H9 (cell line): ENCODE measurements at regions not wholly inside any gene's neighbourhood (a gene's known extent, or its start where the extent isn't known, plus 50 kb on each side); places are given as distances from the start of the nearest gene placed in this dataset.

Experiments used
- DNase-seq: peaks from one replicate; pipeline ENCODE4 v3.0.0-alpha.2; 2017
- H2AFZ ChIP-seq: one replicate; pipeline ENCODE4 v1.6.1; 2013; ENCODE audit warnings: mild to moderate bottlenecking, low read length, control low read depth, moderate library complexity
- H2AK5ac ChIP-seq: 2 replicates; pipeline ENCODE4 v1.6.1; 2013; ENCODE audit warnings: low read length, control low read depth, mixed read lengths; ENCODE audit not compliant: insufficient read length
- H2BK120ac ChIP-seq: one replicate; pipeline ENCODE4 v1.6.1; 2013; ENCODE audit warnings: low read depth, mild to moderate bottlenecking, low read length, control low read depth, inconsistent platforms; ENCODE audit not compliant: poor library complexity, severe bottlenecking
- H2BK12ac ChIP-seq: 2 replicates; pipeline ENCODE4 v1.6.1; 2013; ENCODE audit warnings: low read length, control low read depth, mixed read lengths, low read depth; ENCODE audit not compliant: insufficient read length
- H2BK15ac ChIP-seq: 2 replicates; pipeline ENCODE4 v1.6.1; 2013; ENCODE audit warnings: low read depth, low read length, control low read depth
- H2BK20ac ChIP-seq: one replicate; pipeline ENCODE4 v1.6.1; 2013; ENCODE audit warnings: low read depth, mild to moderate bottlenecking, low read length, control low read depth, inconsistent platforms; ENCODE audit not compliant: poor library complexity, severe bottlenecking
- H2BK5ac ChIP-seq: 2 replicates; pipeline ENCODE4 v1.6.1; 2013; ENCODE audit warnings: low read length, control low read depth, mixed read lengths; ENCODE audit not compliant: insufficient read length
- H3K14ac ChIP-seq: 2 replicates; pipeline ENCODE4 v1.6.1; 2013; ENCODE audit warnings: low read length, control low read depth; ENCODE audit not compliant: insufficient read depth
- H3K18ac ChIP-seq: 2 replicates; pipeline ENCODE4 v1.6.1; 2013; ENCODE audit warnings: low read depth, mild to moderate bottlenecking, mixed read lengths, low read length, control low read depth; ENCODE audit not compliant: insufficient read length
- H3K23ac ChIP-seq: 2 replicates; pipeline ENCODE4 v1.6.1; 2013; ENCODE audit warnings: low read length, control low read depth, mixed read lengths, low read depth; ENCODE audit not compliant: insufficient read length
- H3K23me2 ChIP-seq: 2 replicates; pipeline ENCODE4 v1.6.1; 2013; ENCODE audit warnings: low read depth, mild to moderate bottlenecking, mixed read lengths, low read length, control low read depth; ENCODE audit not compliant: insufficient read length, poor library complexity, severe bottlenecking
- H3K27ac ChIP-seq: 2 replicates; pipeline ENCODE4 v1.5.1; 2013; ENCODE audit warnings: low read length, control low read depth, mixed read lengths, low read depth; ENCODE audit not compliant: insufficient read length
- H3K27me3 ChIP-seq: 2 replicates; pipeline ENCODE4 v1.6.1; 2013; ENCODE audit warnings: low read length, control low read depth, inconsistent platforms; ENCODE audit not compliant: insufficient read depth
- H3K4ac ChIP-seq: 2 replicates; pipeline ENCODE4 v1.6.1; 2013; ENCODE audit warnings: low read depth, mild to moderate bottlenecking, control low read depth, inconsistent platforms, low read length, moderate library complexity
- H3K4me1 ChIP-seq: 2 replicates; pipeline ENCODE4 v1.6.1; 2013; ENCODE audit warnings: low read length, control low read depth, inconsistent platforms; ENCODE audit not compliant: insufficient read depth
- H3K4me2 ChIP-seq: 2 replicates; pipeline ENCODE4 v1.6.1; 2013; ENCODE audit warnings: low read length, control low read depth, mixed read lengths; ENCODE audit not compliant: insufficient read length, insufficient read depth
- H3K56ac ChIP-seq: 2 replicates; pipeline ENCODE4 v1.6.1; 2013; ENCODE audit warnings: low read depth, mild to moderate bottlenecking, mixed read lengths, low read length, control low read depth; ENCODE audit not compliant: insufficient read length
- H3K79me1 ChIP-seq: 2 replicates; pipeline ENCODE4 v1.6.1; 2013; ENCODE audit warnings: low read depth, mild to moderate bottlenecking, moderate library complexity, low read length, control low read depth, inconsistent platforms; ENCODE audit not compliant: insufficient read depth, poor library complexity, severe bottlenecking
- H3K79me2 ChIP-seq: 2 replicates; pipeline ENCODE4 v1.6.1; 2013; ENCODE audit warnings: low read length, control low read depth, inconsistent platforms; ENCODE audit not compliant: insufficient read depth
- H3K9ac ChIP-seq: 2 replicates; pipeline ENCODE4 v1.6.1; 2013; ENCODE audit warnings: low read length, control low read depth, mixed read lengths; ENCODE audit not compliant: insufficient read length; ENCODE audit errors: extremely low read depth
- H3K9me3 ChIP-seq: one replicate; pipeline ENCODE4 v1.6.1; 2013; ENCODE audit warnings: low read depth, low read length, inconsistent platforms; ENCODE audit not compliant: control insufficient read depth
- H3T11ph ChIP-seq: one replicate; pipeline ENCODE4 v1.6.1; 2013; ENCODE audit warnings: mild to moderate bottlenecking, low read length, control low read depth, inconsistent platforms
- H4K20me1 ChIP-seq: one replicate; pipeline ENCODE4 v1.6.1; 2013; ENCODE audit not compliant: control insufficient read depth, insufficient read length, insufficient read depth
- H4K5ac ChIP-seq: 2 replicates; pipeline ENCODE4 v1.6.1; 2013; ENCODE audit warnings: low read depth, mild to moderate bottlenecking, mixed read lengths, low read length, control low read depth; ENCODE audit not compliant: insufficient read length
- H4K8ac ChIP-seq: replicated peaks from 2 replicates; pipeline ENCODE4 v1.6.1; 2013; ENCODE audit warnings: low read length, control low read depth, mixed read lengths, low read depth; ENCODE audit not compliant: insufficient read length
- H4K91ac ChIP-seq: 2 replicates; pipeline ENCODE4 v1.6.1; 2013; ENCODE audit warnings: low read depth, mild to moderate bottlenecking, moderate library complexity, mixed read lengths, low read length, control low read depth; ENCODE audit not compliant: insufficient read length
- H3K27ac Mint-ChIP-seq, 3 experiments: 2 replicates in 2 of 3; 3 replicates in 1 of 3; pipeline ENCODE4 v1.8.0; 2020 to 2021; ENCODE audit warnings: mixed read lengths in 3 of 3, mild to moderate bottlenecking in 1 of 3, moderate library complexity in 1 of 3
- H3K27me3 Mint-ChIP-seq: 2 replicates; pipeline ENCODE4 v1.8.0; 2021; ENCODE audit warnings: low read depth, mild to moderate bottlenecking, moderate library complexity, mixed read lengths
- H3K36me3 Mint-ChIP-seq, 3 experiments: 2 replicates in 2 of 3; 3 replicates in 1 of 3; pipeline ENCODE4 v1.8.0; 2020 to 2021; ENCODE audit warnings: low read depth in 3 of 3, mixed read lengths in 3 of 3; ENCODE audit not compliant: insufficient read depth in 1 of 3
- H3K4me1 Mint-ChIP-seq, 2 experiments: 2 replicates each; pipeline ENCODE4 v1.8.0; 2020; ENCODE audit warnings: mixed read lengths in 2 of 2
- H3K4me3 Mint-ChIP-seq, 2 experiments: 2 replicates in 1 of 2; 3 replicates in 1 of 2; pipeline ENCODE4 v1.8.0; 2020 to 2021; ENCODE audit warnings: mild to moderate bottlenecking in 2 of 2, mixed read lengths in 2 of 2, moderate library complexity in 1 of 2
- H3K9me3 Mint-ChIP-seq, 2 experiments: 2 replicates in 1 of 2; 3 replicates in 1 of 2; pipeline ENCODE4 v1.8.0; 2020; ENCODE audit warnings: mild to moderate bottlenecking in 2 of 2, mixed read lengths in 2 of 2, moderate library complexity in 1 of 2
- CTCF ChIP-seq: fragments of 200-600 bp; sonication (generic); conservative IDR thresholded peaks from 3 replicates; pipeline ENCODE4 v1.8.0; 2021; ENCODE audit warnings: antibody characterized with exemption, mild to moderate bottlenecking
- WGBS: extraction: QIAGEN DNeasy Blood & Tissue Kit; methylation state at CpG from one replicate; pipeline ENCODE4 v1.1.7; 2013; ENCODE audit warnings: missing lambda C conversion rate, low lambda C conversion rate, mixed read lengths; ENCODE audit not compliant: insufficient read length; ENCODE audit errors: extremely low coverage; 5-methylcytosine and 5-hydroxymethylcytosine counted together

GRCh38 chr3:53978386-53978785 lies 86.7 kb upstream of the SELENOK start:
- Histone ChIP-seq H3K79me2 (no peaks in the 10 kb centered on the region), H3K27me3 (no peaks in the 10 kb centered on the region), H2BK12ac (no peak overlapping the region), H2BK20ac (peak overlapping the region; percentile 11), H3K23me2 (no peaks in the 10 kb centered on the region), H4K5ac (no peak overlapping the region), H2BK120ac (no peak overlapping the region), H4K91ac (no peak overlapping the region), H3K14ac (no peak overlapping the region), H3K56ac (no peak overlapping the region), H3K9ac (no peak overlapping the region), H3K4me1 (no peaks in the 10 kb centered on the region), H4K20me1 (no peaks in the 10 kb centered on the region), H3K18ac (no peak overlapping the region), H2AK5ac (no peak overlapping the region), H3K23ac (no peak overlapping the region), H3K4ac (no peak overlapping the region), H3K9me3 (no peaks in the 10 kb centered on the region), H3K4me2 (no peak overlapping the region), H4K8ac (no peak overlapping the region), H2AFZ (no peak overlapping the region), H2BK15ac (no peak overlapping the region), H2BK5ac (no peak overlapping the region), H3K27ac (no peak overlapping the region), H3T11ph (no peak overlapping the region), H3K79me1 (no peaks in the 10 kb centered on the region)
- TF ChIP-seq CTCF = no peak
- WGBS = no CpG with 5 or more reads among the region's 3 CpGs
- Mint-ChIP-seq H3K27ac (peak overlapping the region in 1 of 3 experiments; percentile 49; a peak in 2 of 7 replicates), H3K4me3 (no peak overlapping the region; a peak in 1 of 5 replicates), H3K9me3 (peaks cover 6 to 14% of the 10 kb centered on the region in 2 experiments; a peak in 4 of 5 replicates), H3K36me3 (peaks cover 2 to 6% (median 4%) of the 10 kb centered on the region in 3 experiments; a peak in 6 of 7 replicates), H3K27me3 (no peaks in the 10 kb centered on the region; the same call in none of the 2 replicates), H3K4me1 (peaks cover 25 to 31% of the 10 kb centered on the region in 2 experiments)
- DNase-seq = no peak
